HG03095 (cell line): ENCODE measurements at regions not wholly inside any gene's neighbourhood (a gene's known extent, or its start where the extent isn't known, plus 50 kb on each side); places are given as distances from the start of the nearest gene placed in this dataset.

ENCODE experiments used
- ATAC-seq: cut with Tn5 transposase; IDR thresholded peaks from one replicate; pipeline ENCODE4 v1.9.1; 2021; ENCODE audit warnings: moderate library complexity; ENCODE audit not compliant: unreplicated experiment

GRCh38 chr1:8267307-8267706 lies 50.6 kb upstream of the SLC45A1 start:
- ATAC-seq, result no peak

- no peak for ATAC-seq
Observed at GRCh38 chr1:8266436-8267165, 51.3 kb upstream of the SLC45A1 start.

- ATAC-seq, result no peak
Observed at GRCh38 chr1:8263791-8264190, 54.1 kb upstream of the SLC45A1 start.

GRCh38 chr1:8261398-8261762 lies 56.5 kb upstream of the SLC45A1 start:
- no peak for ATAC-seq

GRCh38 chr1:8259498-8260290 lies 58.2 kb upstream of the SLC45A1 start:
- ATAC-seq, result no peak

- ATAC-seq, result no peak
Observed at GRCh38 chr1:8257621-8258020, 60.3 kb upstream of the SLC45A1 start.

- no peak for ATAC-seq
Observed at GRCh38 chr1:8256321-8256720, 61.6 kb upstream of the SLC45A1 start.

GRCh38 chr1:8255712-8256111 lies 62.2 kb upstream of the SLC45A1 start:
- no peak for ATAC-seq

GRCh38 chr1:8252266-8252951 lies 65.5 kb upstream of the SLC45A1 start:
- no peak for ATAC-seq

- ATAC-seq, result no peak
Observed at GRCh38 chr1:8251635-8252034, 66.3 kb upstream of the SLC45A1 start.

GRCh38 chr1:8249838-8250237 lies 68.1 kb upstream of the SLC45A1 start:
- ATAC-seq, result no peak

- no peak for ATAC-seq
Observed at GRCh38 chr1:8247811-8248436, 70.0 kb upstream of the SLC45A1 start.

GRCh38 chr1:8244304-8244703 lies 73.6 kb upstream of the SLC45A1 start:
- ATAC-seq, result no peak

GRCh38 chr1:8242498-8242897 lies 75.4 kb upstream of the SLC45A1 start:
- ATAC-seq, result no peak

- ATAC-seq, result no peak
Observed at GRCh38 chr1:8241417-8242014, 76.4 kb upstream of the SLC45A1 start.

- no peak for ATAC-seq
Observed at GRCh38 chr1:8239306-8240023, 78.4 kb upstream of the SLC45A1 start.

GRCh38 chr1:8239039-8239305 lies 78.9 kb upstream of the SLC45A1 start:
- no peak for ATAC-seq

GRCh38 chr1:8238141-8239038 lies 79.5 kb upstream of the SLC45A1 start:
- no peak for ATAC-seq

GRCh38 chr1:8232036-8232757 lies 85.7 kb upstream of the SLC45A1 start:
- ATAC-seq, result no peak
